ENCODE measurements at regions not wholly inside any gene's neighbourhood (a gene's known extent, or its start where the extent isn't known, plus 50 kb on each side); places are given as distances from the start of the nearest gene placed in this dataset.
"Not testable (repeated sequence)": the region's sequence is repeated elsewhere in the genome, so short reads cannot be mapped to it uniquely, and the experiment has no call there.

- H3K27me3 ChIP-seq, result no peaks in the 10 kb centered on the region
- H3K4me1 ChIP-seq, result no peaks in the 10 kb centered on the region
- no peak for DNase-seq (ENCODE audit: extremely low spot score in 2 of 2)
- H3K4me3 ChIP-seq, result no peak overlapping the region
- H3K36me3 ChIP-seq, result no peaks in the 10 kb centered on the region
- no peak overlapping the region for H3K27ac ChIP-seq
- intact Hi-C loops (cut with DNase I), result loop anchor here (5.0 kb wide), 1 partner anchor 968 kb away; no protein-coding TSS in a partner anchor
- TF ChIP-seq POLR2A (IDR thresholded peaks at IDR 0.05), result no peak
- TF ChIP-seq, protein P1, sequence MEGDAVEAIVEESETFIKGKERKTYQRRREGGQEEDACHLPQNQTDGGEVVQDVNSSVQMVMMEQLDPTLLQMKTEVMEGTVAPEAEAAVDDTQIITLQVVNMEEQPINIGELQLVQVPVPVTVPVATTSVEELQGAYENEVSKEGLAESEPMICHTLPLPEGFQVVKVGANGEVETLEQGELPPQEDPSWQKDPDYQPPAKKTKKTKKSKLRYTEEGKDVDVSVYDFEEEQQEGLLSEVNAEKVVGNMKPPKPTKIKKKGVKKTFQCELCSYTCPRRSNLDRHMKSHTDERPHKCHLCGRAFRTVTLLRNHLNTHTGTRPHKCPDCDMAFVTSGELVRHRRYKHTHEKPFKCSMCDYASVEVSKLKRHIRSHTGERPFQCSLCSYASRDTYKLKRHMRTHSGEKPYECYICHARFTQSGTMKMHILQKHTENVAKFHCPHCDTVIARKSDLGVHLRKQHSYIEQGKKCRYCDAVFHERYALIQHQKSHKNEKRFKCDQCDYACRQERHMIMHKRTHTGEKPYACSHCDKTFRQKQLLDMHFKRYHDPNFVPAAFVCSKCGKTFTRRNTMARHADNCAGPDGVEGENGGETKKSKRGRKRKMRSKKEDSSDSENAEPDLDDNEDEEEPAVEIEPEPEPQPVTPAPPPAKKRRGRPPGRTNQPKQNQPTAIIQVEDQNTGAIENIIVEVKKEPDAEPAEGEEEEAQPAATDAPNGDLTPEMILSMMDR (IDR thresholded peaks at IDR 0.05), result no peak
- no peak for TF ChIP-seq POLR2AphosphoS5 (IDR thresholded peaks at IDR 0.05; ENCODE audit: insufficient read depth in 1 of 2, low read depth in 1 of 2)
- H3K9me3 ChIP-seq, result no peaks in the 10 kb centered on the region
Observed at GRCh38 chr7:145105561-145105960, 269.7 kb upstream of the TPK1 start.

DNA sequence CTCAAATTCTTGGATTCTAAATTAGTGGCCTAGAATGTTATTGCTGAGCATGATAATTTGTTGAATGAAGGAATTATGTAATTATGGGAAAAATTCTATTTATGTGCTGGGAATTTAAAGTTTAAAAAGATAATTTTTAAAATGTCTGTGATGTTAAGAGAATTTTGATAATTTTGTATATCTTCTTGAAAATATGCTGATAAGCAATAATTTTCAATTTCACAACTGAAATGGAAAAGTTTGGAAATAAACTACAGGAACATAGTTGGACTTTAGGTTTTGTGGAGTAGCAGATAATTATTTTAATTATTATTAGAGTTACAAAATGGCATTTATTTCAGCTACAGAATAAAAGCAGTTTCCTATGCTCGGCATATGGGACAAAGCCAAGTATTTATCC is 268.5 kb upstream of the TPK1 start:
- intact Hi-C loops (cut with DNase I), result no loop called here

GRCh38 chr7:145102199-145102598 is 266.3 kb upstream of the TPK1 start:
- H3K27ac ChIP-seq; intact Hi-C loops (cut with DNase I); H3K27me3 ChIP-seq; H3K36me3 ChIP-seq; H3K4me3 ChIP-seq; DNase-seq (ENCODE audit: extremely low spot score in 2 of 2); H3K9me3 ChIP-seq; H3K4me1 ChIP-seq: not testable (repeated sequence)

More for the DNA sequence above, 268.5 kb upstream of the TPK1 start:
- no peaks in the 10 kb centered on the region for H3K9me3 ChIP-seq
- no peak for TF ChIP-seq POLR2A (IDR thresholded peaks at IDR 0.05)
- no peak for TF ChIP-seq POLR2AphosphoS5 (IDR thresholded peaks at IDR 0.05; ENCODE audit: insufficient read depth in 1 of 2, low read depth in 1 of 2)
- TF ChIP-seq, protein P1 (IDR thresholded peaks at IDR 0.05), result no peak
- H3K4me3 ChIP-seq, result no peak overlapping the region
- H3K27ac ChIP-seq, result no peak overlapping the region
- DNase-seq (ENCODE audit: extremely low spot score in 2 of 2), result no peak
- no peaks in the 10 kb centered on the region for H3K27me3 ChIP-seq
- H3K36me3 ChIP-seq, result no peaks in the 10 kb centered on the region
- H3K4me1 ChIP-seq, result no peaks in the 10 kb centered on the region

DNA sequence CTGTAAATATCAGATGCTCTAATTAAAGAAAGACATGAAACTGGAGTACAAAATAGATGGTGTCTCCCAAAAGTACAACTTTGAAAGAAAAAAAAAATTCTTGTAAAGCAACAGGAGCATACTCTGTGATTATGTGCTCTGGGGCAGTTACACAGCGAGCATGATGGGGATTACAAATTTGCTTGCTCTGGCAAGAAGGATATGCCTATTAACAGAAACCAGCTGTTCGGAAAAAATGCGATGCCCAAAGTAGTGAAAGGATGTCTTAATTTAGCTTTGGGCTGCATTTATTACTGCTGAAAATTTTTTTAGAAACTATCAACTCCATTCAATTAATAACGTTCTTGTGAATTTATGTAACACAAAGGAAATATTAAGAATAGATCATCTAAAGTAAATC is 256.9 kb upstream of the TPK1 start:
- Histone ChIP-seq H3K27ac (no peak overlapping the region), H3K4me3 (no peak overlapping the region), H3K4me1 (no peaks in the 10 kb centered on the region), H3K9me3 (no peaks in the 10 kb centered on the region), H3K27me3 (no peaks in the 10 kb centered on the region), H3K36me3 (no peaks in the 10 kb centered on the region)
- no peak for DNase-seq (ENCODE audit: extremely low spot score in 2 of 2)
- intact Hi-C loops (cut with DNase I), result no loop called here
- TF ChIP-seq POLR2A (IDR thresholded peaks at IDR 0.05) (no peak), POLR2AphosphoS5 (IDR thresholded peaks at IDR 0.05; ENCODE audit: insufficient read depth in 1 of 2, low read depth in 1 of 2) (no peak)
- TF ChIP-seq, protein P1 (IDR thresholded peaks at IDR 0.05), result no peak

- Histone ChIP-seq H3K27ac (no peak overlapping the region), H3K36me3 (no peaks in the 10 kb centered on the region), H3K27me3 (no peaks in the 10 kb centered on the region), H3K4me3 (no peak overlapping the region), H3K4me1 (no peaks in the 10 kb centered on the region), H3K9me3 (no peaks in the 10 kb centered on the region)
- intact Hi-C loops (cut with DNase I), result no loop called here
- no peak for TF ChIP-seq POLR2AphosphoS5 (IDR thresholded peaks at IDR 0.05; ENCODE audit: insufficient read depth in 1 of 2, low read depth in 1 of 2)
- TF ChIP-seq, protein P1 (IDR thresholded peaks at IDR 0.05), result no peak
- DNase-seq (ENCODE audit: extremely low spot score in 2 of 2), result no peak
Observed at GRCh38 chr7:145088111-145088745, 252.4 kb upstream of the TPK1 start.
